ENCODE measurements at regions not wholly inside any gene's neighbourhood (a gene's known extent, or its start where the extent isn't known, plus 50 kb on each side); places are given as distances from the start of the nearest gene placed in this dataset.

- Mint-ChIP-seq H3K9me3 (no peaks in the 10 kb centered on the region), H3K27me3 (no peaks in the 10 kb centered on the region), H3K27ac (no peak overlapping the region), H3K36me3 (ENCODE audit: low read depth) (no peaks in the 10 kb centered on the region), H3K4me3 (no peak overlapping the region), H3K4me1 (ENCODE audit: low read depth) (no peaks in the 10 kb centered on the region)
- Histone ChIP-seq H3K27me3 (ENCODE audit: control insufficient read depth in 1 of 2, insufficient read depth in 2 of 2, low read length in 2 of 2) (no peaks in the 10 kb centered on the region), H3K4me1 (ENCODE audit: insufficient read depth, low read length) (no peaks in the 10 kb centered on the region), H3K36me3 (ENCODE audit: insufficient read depth, low read length) (no peaks in the 10 kb centered on the region), H3K27ac (ENCODE audit: low read depth in 1 of 2, low read length in 2 of 2) (no peak overlapping the region), H3K4me3 (ENCODE audit: low read length) (no peak overlapping the region), H3K9me3 (ENCODE audit: control insufficient read depth in 1 of 2, insufficient read depth in 1 of 2, low read length in 2 of 2) (no peaks in the 10 kb centered on the region)
- DNase-seq (no peak), ATAC-seq (ENCODE audit: poor library complexity) (no peak)
- no peak for TF ChIP-seq CTCF (IDR thresholded peaks at IDR 0.05)
- ChIA-PET CTCF (no interaction called here), POLR2A (no interaction called here)
- intact Hi-C loops (cut with DNase I, micrococcal nuclease): no loop called here
Measured at GRCh38 chrX:140933874-140934655, 68.3 kb upstream of the SPANXB1 start.

- TF ChIP-seq CTCF (IDR thresholded peaks at IDR 0.05): no peak
- no peaks in the 10 kb centered on the region for H3K27me3 Mint-ChIP-seq
- H3K4me1 ChIP-seq (ENCODE audit: insufficient read depth, low read length): no peaks in the 10 kb centered on the region
- no peaks in the 10 kb centered on the region for H3K9me3 ChIP-seq (ENCODE audit: control insufficient read depth in 1 of 2, insufficient read depth in 1 of 2, low read length in 2 of 2)
- ChIA-PET CTCF (no interaction called here), POLR2A (no interaction called here)
- no peaks in the 10 kb centered on the region for H3K27me3 ChIP-seq (ENCODE audit: control insufficient read depth in 1 of 2, insufficient read depth in 2 of 2, low read length in 2 of 2)
- ATAC-seq (ENCODE audit: poor library complexity): no peak
- H3K36me3 ChIP-seq (ENCODE audit: insufficient read depth, low read length): no peaks in the 10 kb centered on the region
- H3K4me3 ChIP-seq (ENCODE audit: low read length): no peak overlapping the region
- H3K4me3 Mint-ChIP-seq: no peak overlapping the region
- H3K27ac Mint-ChIP-seq: no peak overlapping the region
- no peaks in the 10 kb centered on the region for H3K36me3 Mint-ChIP-seq (ENCODE audit: low read depth)
- H3K9me3 Mint-ChIP-seq: no peaks in the 10 kb centered on the region
- no peaks in the 10 kb centered on the region for H3K4me1 Mint-ChIP-seq (ENCODE audit: low read depth)
- H3K27ac ChIP-seq (ENCODE audit: low read depth in 1 of 2, low read length in 2 of 2): no peak overlapping the region
- DNase-seq: no peak
- intact Hi-C loops (cut with DNase I, micrococcal nuclease): no loop called here
Measured at GRCh38 chrX:140943513-140943912, 58.9 kb upstream of the SPANXB1 start.

GRCh38 chrX:140944710-140945109 lies 57.7 kb upstream of the SPANXB1 start:
- POLR2A ChIA-PET: no interaction called here
- no peaks in the 10 kb centered on the region for H3K9me3 Mint-ChIP-seq
- H3K4me1 ChIP-seq (ENCODE audit: insufficient read depth, low read length): no peaks in the 10 kb centered on the region
- H3K9me3 ChIP-seq (ENCODE audit: control insufficient read depth in 1 of 2, insufficient read depth in 1 of 2, low read length in 2 of 2): no peaks in the 10 kb centered on the region
- TF ChIP-seq CTCF (IDR thresholded peaks at IDR 0.05): no peak
- H3K4me3 ChIP-seq (ENCODE audit: low read length): no peak overlapping the region
- ATAC-seq (ENCODE audit: poor library complexity): no peak
- H3K36me3 ChIP-seq (ENCODE audit: insufficient read depth, low read length): no peaks in the 10 kb centered on the region
- CTCF ChIA-PET: no interaction called here
- no peaks in the 10 kb centered on the region for H3K36me3 Mint-ChIP-seq (ENCODE audit: low read depth)
- no peaks in the 10 kb centered on the region for H3K4me1 Mint-ChIP-seq (ENCODE audit: low read depth)
- intact Hi-C loops (cut with DNase I, micrococcal nuclease): no loop called here
- no peak overlapping the region for H3K4me3 Mint-ChIP-seq
- H3K27ac Mint-ChIP-seq: no peak overlapping the region
- DNase-seq: no peak
- no peak overlapping the region for H3K27ac ChIP-seq (ENCODE audit: low read depth in 1 of 2, low read length in 2 of 2)
- H3K27me3 ChIP-seq (ENCODE audit: control insufficient read depth in 1 of 2, insufficient read depth in 2 of 2, low read length in 2 of 2): no peaks in the 10 kb centered on the region
- H3K27me3 Mint-ChIP-seq: no peaks in the 10 kb centered on the region

Data from CD4-positive, alpha-beta T cell (primary cell).